ENCODE measurements at regions not wholly inside any gene's neighbourhood (a gene's known extent, or its start where the extent isn't known, plus 50 kb on each side); places are given as distances from the start of the nearest gene placed in this dataset.

GRCh38 chr5:42361315-42361688 lies 61.9 kb upstream of the GHR start:
- TF ChIP-seq EZH2 (IDR thresholded peaks at IDR 0.05; ENCODE audit: borderline replicate concordance, low read depth, low read length, severe bottlenecking) = no peak
- TF ChIP-seq, protein P1, sequence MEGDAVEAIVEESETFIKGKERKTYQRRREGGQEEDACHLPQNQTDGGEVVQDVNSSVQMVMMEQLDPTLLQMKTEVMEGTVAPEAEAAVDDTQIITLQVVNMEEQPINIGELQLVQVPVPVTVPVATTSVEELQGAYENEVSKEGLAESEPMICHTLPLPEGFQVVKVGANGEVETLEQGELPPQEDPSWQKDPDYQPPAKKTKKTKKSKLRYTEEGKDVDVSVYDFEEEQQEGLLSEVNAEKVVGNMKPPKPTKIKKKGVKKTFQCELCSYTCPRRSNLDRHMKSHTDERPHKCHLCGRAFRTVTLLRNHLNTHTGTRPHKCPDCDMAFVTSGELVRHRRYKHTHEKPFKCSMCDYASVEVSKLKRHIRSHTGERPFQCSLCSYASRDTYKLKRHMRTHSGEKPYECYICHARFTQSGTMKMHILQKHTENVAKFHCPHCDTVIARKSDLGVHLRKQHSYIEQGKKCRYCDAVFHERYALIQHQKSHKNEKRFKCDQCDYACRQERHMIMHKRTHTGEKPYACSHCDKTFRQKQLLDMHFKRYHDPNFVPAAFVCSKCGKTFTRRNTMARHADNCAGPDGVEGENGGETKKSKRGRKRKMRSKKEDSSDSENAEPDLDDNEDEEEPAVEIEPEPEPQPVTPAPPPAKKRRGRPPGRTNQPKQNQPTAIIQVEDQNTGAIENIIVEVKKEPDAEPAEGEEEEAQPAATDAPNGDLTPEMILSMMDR (IDR thresholded peaks at IDR 0.05; ENCODE audit: borderline replicate concordance, extremely low read depth, low read length, poor library complexity, severe bottlenecking) = no peak
